ENCODE measurements at regions not wholly inside any gene's neighbourhood (a gene's known extent, or its start where the extent isn't known, plus 50 kb on each side); places are given as distances from the start of the nearest gene placed in this dataset.

GRCh38 chr18:62665188-62665587 lies 50.2 kb upstream of the PHLPP1 start:
- no peak for DNase-seq (ENCODE audit: extremely low read depth in 1 of 2, low read depth in 1 of 2)

All from activated CD8-positive, alpha-beta memory T cell treated with anti-CD3 and anti-CD28 coated beads for 1 hour (primary cell).